Memory B cell (primary cell): ENCODE measurements at regions not wholly inside any gene's neighbourhood (a gene's known extent, or its start where the extent isn't known, plus 50 kb on each side); places are given as distances from the start of the nearest gene placed in this dataset.
"Not testable (repeated sequence)": the region's sequence is repeated elsewhere in the genome, so short reads cannot be mapped to it uniquely, and the experiment has no call there.

Source experiments
- ATAC-seq: fragments of 150-1000 bp; cut with Tn5 transposase; 2 replicates; pipeline ENCODE4 v1.10.0; 2021; ENCODE audit warnings: low read depth, mild to moderate bottlenecking, moderate library complexity
- DNase-seq, 2 donors: peaks; one replicate each; pipeline ENCODE4 v3.0.0; 2022; ENCODE audit warnings: low spot score in 2 of 2
- H3K27ac Mint-ChIP-seq: one replicate; pipeline ENCODE4 v1.8.0; 2022; ENCODE audit warnings: mild to moderate bottlenecking, moderate library complexity, mixed read lengths
- H3K27me3 Mint-ChIP-seq: one replicate; pipeline ENCODE4 v1.8.0; 2022; ENCODE audit warnings: mixed read lengths
- H3K36me3 Mint-ChIP-seq: one replicate; pipeline ENCODE4 v1.8.0; 2022; ENCODE audit warnings: mild to moderate bottlenecking, mixed read lengths
- H3K4me1 Mint-ChIP-seq: one replicate; pipeline ENCODE4 v1.8.0; 2022; ENCODE audit warnings: mixed read lengths
- H3K4me3 Mint-ChIP-seq: one replicate; pipeline ENCODE4 v1.8.0; 2022; ENCODE audit warnings: mild to moderate bottlenecking, moderate library complexity, mixed read lengths
- H3K9me3 Mint-ChIP-seq: one replicate; pipeline ENCODE4 v1.8.0; 2022; ENCODE audit warnings: mixed read lengths

GRCh38 chr2:242017086-242017485, 147.6 kb downstream of the RTP5 start:
- DNase-seq: no peak
- Mint-ChIP-seq H3K27me3 (peaks cover 2% of the 10 kb centered on the region), H3K4me1 (peaks cover 15% of the 10 kb centered on the region), H3K27ac (no peak overlapping the region), H3K36me3 (no peaks in the 10 kb centered on the region), H3K9me3 (no peaks in the 10 kb centered on the region), H3K4me3 (no peak overlapping the region)
- no peak for ATAC-seq

GRCh38 chr2:242018416-242018815, 148.9 kb downstream of the RTP5 start:
- H3K4me3 Mint-ChIP-seq, DNase-seq, H3K36me3 Mint-ChIP-seq, H3K27me3 Mint-ChIP-seq, ATAC-seq, H3K9me3 Mint-ChIP-seq: not testable (repeated sequence)
- peaks cover 15% of the 10 kb centered on the region for H3K4me1 Mint-ChIP-seq
- H3K27ac Mint-ChIP-seq: peak overlapping the region; percentile 10

- no peaks in the 10 kb centered on the region for H3K9me3 Mint-ChIP-seq
- ATAC-seq: no peak
- H3K4me1 Mint-ChIP-seq: peaks cover 15% of the 10 kb centered on the region
- no peak for DNase-seq
- no peak overlapping the region for H3K4me3 Mint-ChIP-seq
- H3K36me3 Mint-ChIP-seq: no peaks in the 10 kb centered on the region
- H3K27ac Mint-ChIP-seq: peak overlapping the region; percentile 10
- peaks cover 2% of the 10 kb centered on the region for H3K27me3 Mint-ChIP-seq
These were observed 149.8 kb downstream of the RTP5 start for GRCh38 chr2:242019344-242019743.

- DNase-seq (no peak), ATAC-seq (no peak)
- Mint-ChIP-seq H3K4me3 (no peak overlapping the region), H3K27ac (peak overlapping the region; percentile 9), H3K27me3 (peaks cover 12% of the 10 kb centered on the region), H3K4me1 (peaks cover 15% of the 10 kb centered on the region), H3K9me3 (no peaks in the 10 kb centered on the region), H3K36me3 (no peaks in the 10 kb centered on the region)
These were observed 150.9 kb downstream of the RTP5 start for GRCh38 chr2:242020196-242021004.

- ATAC-seq: no peak
- no peak overlapping the region for H3K4me3 Mint-ChIP-seq
- no peaks in the 10 kb centered on the region for H3K9me3 Mint-ChIP-seq
- H3K27ac Mint-ChIP-seq: no peak overlapping the region
- no peak for DNase-seq
- no peaks in the 10 kb centered on the region for H3K36me3 Mint-ChIP-seq
- peaks cover 12% of the 10 kb centered on the region for H3K4me1 Mint-ChIP-seq
- H3K27me3 Mint-ChIP-seq: peaks cover 19% of the 10 kb centered on the region
These were observed 153.2 kb downstream of the RTP5 start for GRCh38 chr2:242022550-242023290.

GRCh38 chr2:242024751-242025355, 155.3 kb downstream of the RTP5 start:
- Mint-ChIP-seq H3K36me3 (peaks cover 2% of the 10 kb centered on the region), H3K27ac (no peak overlapping the region), H3K27me3 (peaks cover 28% of the 10 kb centered on the region), H3K9me3 (no peaks in the 10 kb centered on the region), H3K4me1 (peaks cover 16% of the 10 kb centered on the region), H3K4me3 (no peak overlapping the region)
- DNase-seq (peak in 1 of 2 donors; percentile 8), ATAC-seq (no peak)

- H3K4me3 Mint-ChIP-seq: no peak overlapping the region
- H3K4me1 Mint-ChIP-seq: peaks cover 21% of the 10 kb centered on the region
- no peaks in the 10 kb centered on the region for H3K9me3 Mint-ChIP-seq
- H3K27ac Mint-ChIP-seq: peak overlapping the region; percentile 9
- DNase-seq (peak in 1 of 2 donors; percentile 7), ATAC-seq (no peak)
- peaks cover 2% of the 10 kb centered on the region for H3K36me3 Mint-ChIP-seq
- H3K27me3 Mint-ChIP-seq: peaks cover 32% of the 10 kb centered on the region
These were observed 158.3 kb downstream of the RTP5 start for GRCh38 chr2:242027676-242028450.

- H3K27me3 Mint-ChIP-seq: peaks cover 33% of the 10 kb centered on the region
- peaks cover 2% of the 10 kb centered on the region for H3K36me3 Mint-ChIP-seq
- H3K4me3 Mint-ChIP-seq: peak overlapping the region; percentile 31
- H3K9me3 Mint-ChIP-seq: no peaks in the 10 kb centered on the region
- H3K27ac Mint-ChIP-seq: no peak overlapping the region
- peaks cover 21% of the 10 kb centered on the region for H3K4me1 Mint-ChIP-seq
- ATAC-seq (no peak), DNase-seq (peak in 1 of 2 donors; percentile 10)
These were observed 160.1 kb downstream of the RTP5 start for GRCh38 chr2:242029422-242030225.

- H3K27me3 Mint-ChIP-seq: peaks cover 28% of the 10 kb centered on the region
- no peak overlapping the region for H3K27ac Mint-ChIP-seq
- no peak overlapping the region for H3K4me3 Mint-ChIP-seq
- H3K36me3 Mint-ChIP-seq: peaks cover 2% of the 10 kb centered on the region
- DNase-seq (peak in 1 of 2 donors; percentile 9), ATAC-seq (no peak)
- no peaks in the 10 kb centered on the region for H3K9me3 Mint-ChIP-seq
- peaks cover 21% of the 10 kb centered on the region for H3K4me1 Mint-ChIP-seq
These were observed 160.7 kb downstream of the RTP5 start for GRCh38 chr2:242030226-242030575.

- H3K4me1 Mint-ChIP-seq: peaks cover 21% of the 10 kb centered on the region
- no peak for DNase-seq
- no peak for ATAC-seq
- no peak overlapping the region for H3K27ac Mint-ChIP-seq
- H3K4me3 Mint-ChIP-seq: peak overlapping the region; percentile 51
- H3K36me3 Mint-ChIP-seq: peaks cover 2% of the 10 kb centered on the region
- peaks cover 26% of the 10 kb centered on the region for H3K27me3 Mint-ChIP-seq
- H3K9me3 Mint-ChIP-seq: no peaks in the 10 kb centered on the region
These were observed 161.3 kb downstream of the RTP5 start for GRCh38 chr2:242030858-242031257.

GRCh38 chr2:242031481-242032019, 162.0 kb downstream of the RTP5 start:
- peaks cover 21% of the 10 kb centered on the region for H3K4me1 Mint-ChIP-seq
- no peak overlapping the region for H3K27ac Mint-ChIP-seq
- peaks cover 28% of the 10 kb centered on the region for H3K27me3 Mint-ChIP-seq
- H3K9me3 Mint-ChIP-seq: no peaks in the 10 kb centered on the region
- ATAC-seq: peak; percentile 90
- DNase-seq: peak in 1 of 2 donors; percentile 14
- peak overlapping the region; percentile 74 for H3K4me3 Mint-ChIP-seq
- H3K36me3 Mint-ChIP-seq: peaks cover 2% of the 10 kb centered on the region

GRCh38 chr2:242032780-242033656, 163.5 kb downstream of the RTP5 start:
- DNase-seq (no peak), ATAC-seq (no peak)
- peaks cover 28% of the 10 kb centered on the region for H3K27me3 Mint-ChIP-seq
- H3K9me3 Mint-ChIP-seq: no peaks in the 10 kb centered on the region
- H3K4me1 Mint-ChIP-seq: peaks cover 21% of the 10 kb centered on the region
- H3K27ac Mint-ChIP-seq: no peak overlapping the region
- peaks cover 2% of the 10 kb centered on the region for H3K36me3 Mint-ChIP-seq
- no peak overlapping the region for H3K4me3 Mint-ChIP-seq
